ENCODE measurements at regions not wholly inside any gene's neighbourhood (a gene's known extent, or its start where the extent isn't known, plus 50 kb on each side); places are given as distances from the start of the nearest gene placed in this dataset.

DNA sequence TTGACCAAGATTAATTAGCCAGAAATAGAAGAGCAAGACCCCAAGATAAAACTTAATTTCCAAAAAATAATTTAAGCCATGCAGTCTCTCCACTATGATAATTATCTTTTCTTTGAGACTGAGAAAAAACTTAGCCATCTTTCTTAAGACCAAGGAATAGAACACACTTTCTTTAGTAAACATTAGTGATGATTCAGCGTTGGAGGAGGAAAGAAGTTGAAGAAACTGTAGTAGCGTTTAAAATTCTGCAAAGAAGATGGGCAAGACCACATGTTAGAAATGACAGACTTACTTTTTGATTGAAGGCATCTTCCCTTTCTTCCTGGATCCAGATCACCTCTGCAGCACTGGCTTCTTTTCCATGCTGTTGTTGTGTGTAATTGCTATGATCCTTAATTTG, 124.8 kb upstream of the RASSF8 start:
- no peak for TF ChIP-seq CEBPB (IDR thresholded peaks at IDR 0.05)
- no peak for TF ChIP-seq FOXM1 (IDR thresholded peaks at IDR 0.05; ENCODE audit: borderline replicate concordance, low read depth)
- TF ChIP-seq, protein P1, sequence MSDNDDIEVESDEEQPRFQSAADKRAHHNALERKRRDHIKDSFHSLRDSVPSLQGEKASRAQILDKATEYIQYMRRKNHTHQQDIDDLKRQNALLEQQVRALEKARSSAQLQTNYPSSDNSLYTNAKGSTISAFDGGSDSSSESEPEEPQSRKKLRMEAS (IDR thresholded peaks at IDR 0.05) = no peak
- TF ChIP-seq, protein P2, sequence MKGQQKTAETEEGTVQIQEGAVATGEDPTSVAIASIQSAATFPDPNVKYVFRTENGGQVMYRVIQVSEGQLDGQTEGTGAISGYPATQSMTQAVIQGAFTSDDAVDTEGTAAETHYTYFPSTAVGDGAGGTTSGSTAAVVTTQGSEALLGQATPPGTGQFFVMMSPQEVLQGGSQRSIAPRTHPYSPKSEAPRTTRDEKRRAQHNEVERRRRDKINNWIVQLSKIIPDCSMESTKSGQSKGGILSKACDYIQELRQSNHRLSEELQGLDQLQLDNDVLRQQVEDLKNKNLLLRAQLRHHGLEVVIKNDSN (IDR thresholded peaks at IDR 0.05) = no peak
- no peak for TF ChIP-seq YY1 (IDR thresholded peaks at IDR 0.05; ENCODE audit: low read depth)
- no peak for TF ChIP-seq TEAD4 (IDR thresholded peaks at IDR 0.05)
- TF ChIP-seq CREB1 (IDR thresholded peaks at IDR 0.05; ENCODE audit: low read depth) = no peak
- TF ChIP-seq, protein P3, sequence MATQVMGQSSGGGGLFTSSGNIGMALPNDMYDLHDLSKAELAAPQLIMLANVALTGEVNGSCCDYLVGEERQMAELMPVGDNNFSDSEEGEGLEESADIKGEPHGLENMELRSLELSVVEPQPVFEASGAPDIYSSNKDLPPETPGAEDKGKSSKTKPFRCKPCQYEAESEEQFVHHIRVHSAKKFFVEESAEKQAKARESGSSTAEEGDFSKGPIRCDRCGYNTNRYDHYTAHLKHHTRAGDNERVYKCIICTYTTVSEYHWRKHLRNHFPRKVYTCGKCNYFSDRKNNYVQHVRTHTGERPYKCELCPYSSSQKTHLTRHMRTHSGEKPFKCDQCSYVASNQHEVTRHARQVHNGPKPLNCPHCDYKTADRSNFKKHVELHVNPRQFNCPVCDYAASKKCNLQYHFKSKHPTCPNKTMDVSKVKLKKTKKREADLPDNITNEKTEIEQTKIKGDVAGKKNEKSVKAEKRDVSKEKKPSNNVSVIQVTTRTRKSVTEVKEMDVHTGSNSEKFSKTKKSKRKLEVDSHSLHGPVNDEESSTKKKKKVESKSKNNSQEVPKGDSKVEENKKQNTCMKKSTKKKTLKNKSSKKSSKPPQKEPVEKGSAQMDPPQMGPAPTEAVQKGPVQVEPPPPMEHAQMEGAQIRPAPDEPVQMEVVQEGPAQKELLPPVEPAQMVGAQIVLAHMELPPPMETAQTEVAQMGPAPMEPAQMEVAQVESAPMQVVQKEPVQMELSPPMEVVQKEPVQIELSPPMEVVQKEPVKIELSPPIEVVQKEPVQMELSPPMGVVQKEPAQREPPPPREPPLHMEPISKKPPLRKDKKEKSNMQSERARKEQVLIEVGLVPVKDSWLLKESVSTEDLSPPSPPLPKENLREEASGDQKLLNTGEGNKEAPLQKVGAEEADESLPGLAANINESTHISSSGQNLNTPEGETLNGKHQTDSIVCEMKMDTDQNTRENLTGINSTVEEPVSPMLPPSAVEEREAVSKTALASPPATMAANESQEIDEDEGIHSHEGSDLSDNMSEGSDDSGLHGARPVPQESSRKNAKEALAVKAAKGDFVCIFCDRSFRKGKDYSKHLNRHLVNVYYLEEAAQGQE (IDR thresholded peaks at IDR 0.05; ENCODE audit: low read depth) = no peak
- TF ChIP-seq TCF12 (IDR thresholded peaks at IDR 0.05; ENCODE audit: low read depth) = no peak
- TF ChIP-seq EGR1 (IDR thresholded peaks at IDR 0.05) = no peak
- TF ChIP-seq NFIC (IDR thresholded peaks at IDR 0.05) = no peak
- no peak for TF ChIP-seq RAD21 (IDR thresholded peaks at IDR 0.05; ENCODE audit: low read depth)
- no peak for TF ChIP-seq ZBTB7A (IDR thresholded peaks at IDR 0.05; ENCODE audit: low read depth)
- TF ChIP-seq TAF1 (IDR thresholded peaks at IDR 0.05; ENCODE audit: low read depth) = no peak
- TF ChIP-seq EP300 (IDR thresholded peaks at IDR 0.05; ENCODE audit: borderline replicate concordance) = no peak

DNA sequence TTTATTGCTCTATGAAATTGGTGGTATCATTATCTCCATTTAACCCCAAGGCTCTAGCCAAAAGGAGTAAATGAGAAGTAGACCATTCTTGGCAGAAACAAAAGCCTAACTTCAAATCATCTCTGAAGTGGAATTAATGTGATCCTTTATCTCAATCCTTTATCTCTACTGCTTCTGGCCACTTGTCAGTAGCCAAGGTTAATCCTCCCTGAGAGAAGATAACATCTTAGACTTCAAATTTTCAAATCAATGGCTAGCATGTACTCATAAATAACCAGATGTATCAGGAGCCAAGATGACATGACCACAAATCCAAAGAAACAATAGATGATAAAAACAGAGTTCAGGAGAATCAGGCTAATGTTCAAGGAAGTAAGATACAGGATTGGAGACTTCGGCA, 123.1 kb upstream of the RASSF8 start:
- no peak for TF ChIP-seq CEBPB (IDR thresholded peaks at IDR 0.05)

DNA sequence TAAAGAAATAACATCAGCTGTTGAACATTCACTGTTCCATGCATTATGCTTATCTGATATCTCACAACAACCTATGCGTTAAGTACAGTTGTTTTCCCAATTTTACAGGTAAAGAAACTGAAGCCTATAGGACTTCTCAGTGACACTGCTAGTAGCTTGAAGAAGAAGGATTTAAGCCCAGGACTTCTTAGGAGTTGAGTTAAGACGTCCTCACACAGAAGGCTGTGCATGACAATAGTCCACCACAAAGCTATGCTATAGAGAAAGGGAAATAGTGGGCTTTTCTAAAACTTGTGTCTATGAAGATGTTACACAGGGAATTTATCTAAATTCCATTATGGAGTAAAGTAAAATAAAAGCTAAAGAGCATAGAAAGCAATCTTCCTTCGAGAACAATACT, 120.5 kb upstream of the RASSF8 start:
- TF ChIP-seq CREB1 (IDR thresholded peaks at IDR 0.05; ENCODE audit: low read depth) (no peak), YY1 (IDR thresholded peaks at IDR 0.05; ENCODE audit: low read depth) (no peak), TCF12 (IDR thresholded peaks at IDR 0.05; ENCODE audit: low read depth) (no peak), EP300 (IDR thresholded peaks at IDR 0.05; ENCODE audit: borderline replicate concordance) (no peak), RAD21 (IDR thresholded peaks at IDR 0.05; ENCODE audit: low read depth) (no peak), EGR1 (IDR thresholded peaks at IDR 0.05) (no peak), FOXM1 (IDR thresholded peaks at IDR 0.05; ENCODE audit: borderline replicate concordance, low read depth) (no peak), TEAD4 (IDR thresholded peaks at IDR 0.05) (no peak), TAF1 (IDR thresholded peaks at IDR 0.05; ENCODE audit: low read depth) (no peak), CEBPB (IDR thresholded peaks at IDR 0.05) (no peak), NFIC (IDR thresholded peaks at IDR 0.05) (no peak), ZBTB7A (IDR thresholded peaks at IDR 0.05; ENCODE audit: low read depth) (no peak)
- TF ChIP-seq, protein P2 (IDR thresholded peaks at IDR 0.05) = no peak
- TF ChIP-seq, protein P1 (IDR thresholded peaks at IDR 0.05) = no peak
- TF ChIP-seq, protein P3 (IDR thresholded peaks at IDR 0.05; ENCODE audit: low read depth) = no peak

DNA sequence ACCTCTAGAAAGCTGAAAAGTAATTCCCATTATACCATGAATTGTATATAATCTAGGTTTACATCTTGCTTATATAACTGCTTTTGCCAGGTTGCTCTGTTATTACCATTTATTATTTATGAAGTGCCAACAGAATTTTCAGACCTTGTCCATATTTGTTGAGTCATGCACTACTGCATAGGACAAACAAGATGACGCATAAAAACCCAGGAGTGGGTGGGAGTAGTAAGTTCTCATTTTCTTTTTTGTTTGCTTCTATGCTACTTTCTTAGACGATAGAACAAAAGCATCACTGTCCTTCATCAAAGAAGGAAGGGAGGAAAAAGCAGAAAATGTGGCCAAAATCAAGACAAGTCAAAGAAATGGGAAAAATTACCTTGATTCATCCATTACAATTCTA, 119.0 kb upstream of the RASSF8 start:
- TF ChIP-seq CREB1 (IDR thresholded peaks at IDR 0.05; ENCODE audit: low read depth) (no peak), RAD21 (IDR thresholded peaks at IDR 0.05; ENCODE audit: low read depth) (no peak), YY1 (IDR thresholded peaks at IDR 0.05; ENCODE audit: low read depth) (no peak), FOXM1 (IDR thresholded peaks at IDR 0.05; ENCODE audit: borderline replicate concordance, low read depth) (no peak), ZBTB7A (IDR thresholded peaks at IDR 0.05; ENCODE audit: low read depth) (no peak), NFIC (IDR thresholded peaks at IDR 0.05) (no peak), CEBPB (IDR thresholded peaks at IDR 0.05) (no peak), TAF1 (IDR thresholded peaks at IDR 0.05; ENCODE audit: low read depth) (no peak), EP300 (IDR thresholded peaks at IDR 0.05; ENCODE audit: borderline replicate concordance) (no peak), TCF12 (IDR thresholded peaks at IDR 0.05; ENCODE audit: low read depth) (no peak), TEAD4 (IDR thresholded peaks at IDR 0.05) (no peak)
- TF ChIP-seq, protein P2 (IDR thresholded peaks at IDR 0.05) = no peak
- TF ChIP-seq, protein P1 (IDR thresholded peaks at IDR 0.05) = no peak
- TF ChIP-seq, protein P3 (IDR thresholded peaks at IDR 0.05; ENCODE audit: low read depth) = no peak
